ENCODE measurements at regions not wholly inside any gene's neighbourhood (a gene's known extent, or its start where the extent isn't known, plus 50 kb on each side); places are given as distances from the start of the nearest gene placed in this dataset.
A peak's percentile ranks its signal among the peaks of the same experiment; 100 is the strongest.
"Not testable (repeated sequence)": the region's sequence is repeated elsewhere in the genome, so short reads cannot be mapped to it uniquely, and the experiment has no call there.

GRCh38 chr14:106522990-106523389, 996.6 kb downstream of the TMEM121 start:
- DNase-seq, result no peak

- no peak for DNase-seq
Observed at GRCh38 chr14:106528717-106529116, 1002.3 kb downstream of the TMEM121 start.

GRCh38 chr14:106530031-106530422, 1003.6 kb downstream of the TMEM121 start:
- DNase-seq, result no peak

GRCh38 chr14:106530423-106531107, 1004.2 kb downstream of the TMEM121 start:
- no peak for DNase-seq

- peak; percentile 47 for DNase-seq
Observed at GRCh38 chr14:106537597-106537996, 1011.2 kb downstream of the TMEM121 start.

- DNase-seq, result no peak
Observed at GRCh38 chr14:106538201-106538600, 1011.8 kb downstream of the TMEM121 start.

- DNase-seq, result no peak
Observed at GRCh38 chr14:106547735-106548434, 1021.5 kb downstream of the TMEM121 start.

- no peak for DNase-seq
Observed at GRCh38 chr14:106549064-106549463, 1022.7 kb downstream of the TMEM121 start.

GRCh38 chr14:106551265-106551664, 1024.9 kb downstream of the TMEM121 start:
- DNase-seq, result no peak

GRCh38 chr14:106556211-106556610, 1029.8 kb downstream of the TMEM121 start:
- DNase-seq, result not testable (repeated sequence)

GRCh38 chr14:106556665-106557289, 1030.4 kb downstream of the TMEM121 start:
- DNase-seq, result peak; percentile 75

- DNase-seq, result no peak
Observed at GRCh38 chr14:106562451-106562850, 1036.1 kb downstream of the TMEM121 start.

GRCh38 chr14:106564058-106564643, 1037.8 kb downstream of the TMEM121 start:
- DNase-seq, result peak; percentile 47

- no peak for DNase-seq
Observed at GRCh38 chr14:106578481-106578880, 1052.1 kb downstream of the TMEM121 start.

GRCh38 chr14:106579084-106579483, 1052.7 kb downstream of the TMEM121 start:
- DNase-seq, result no peak

- DNase-seq, result no peak
Observed at GRCh38 chr14:106585692-106586091, 1059.3 kb downstream of the TMEM121 start.

- peak; percentile 50 for DNase-seq
Observed at GRCh38 chr14:106586098-106586704, 1059.8 kb downstream of the TMEM121 start.

GRCh38 chr14:106591539-106591938, 1065.2 kb downstream of the TMEM121 start:
- not testable (repeated sequence) for DNase-seq

- peak; percentile 55 for DNase-seq
Observed at GRCh38 chr14:106592115-106592852, 1065.9 kb downstream of the TMEM121 start.

- DNase-seq, result no peak
Observed at GRCh38 chr14:106599209-106599608, 1072.8 kb downstream of the TMEM121 start.

GRCh38 chr14:106605548-106606448, 1079.4 kb downstream of the TMEM121 start:
- peak; percentile 70 for DNase-seq

Data from effector CD8-positive, alpha-beta T cell (primary cell).